HG03159 (cell line): ENCODE measurements at regions not wholly inside any gene's neighbourhood (a gene's known extent, or its start where the extent isn't known, plus 50 kb on each side); places are given as distances from the start of the nearest gene placed in this dataset.

Experiments used
- ATAC-seq: cut with Tn5 transposase; IDR thresholded peaks from one replicate; pipeline ENCODE4 v1.9.1; 2021; ENCODE audit warnings: mild to moderate bottlenecking, moderate library complexity; ENCODE audit not compliant: unreplicated experiment

DNA sequence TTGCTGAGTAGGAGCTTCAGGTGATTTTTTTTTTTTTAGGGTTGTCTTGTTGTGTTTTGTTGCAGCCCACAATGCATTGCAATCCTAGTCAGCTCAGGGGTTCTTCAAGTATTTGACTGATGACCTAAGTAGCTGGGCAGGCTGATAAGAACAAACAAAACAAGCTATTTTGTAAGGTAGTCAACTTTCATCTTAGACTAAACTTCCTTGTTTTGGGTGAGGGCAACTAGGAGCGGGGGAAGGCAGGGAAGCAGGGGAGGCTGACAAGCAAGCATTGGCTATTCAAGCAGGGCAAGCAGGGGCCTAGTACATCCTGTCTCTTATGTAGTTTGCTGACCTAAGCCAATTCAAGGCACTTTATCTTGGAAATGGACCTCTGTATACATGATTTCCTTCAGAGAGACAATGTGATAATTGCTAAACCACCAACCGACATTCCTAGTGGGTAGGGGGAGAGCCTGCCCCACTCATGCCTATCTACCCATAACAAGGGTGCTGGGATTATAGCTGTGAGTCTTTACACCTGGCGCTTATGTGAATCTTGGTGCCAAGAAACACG is 163.3 kb upstream of the PRKCQ start:
- no peak for ATAC-seq

DNA sequence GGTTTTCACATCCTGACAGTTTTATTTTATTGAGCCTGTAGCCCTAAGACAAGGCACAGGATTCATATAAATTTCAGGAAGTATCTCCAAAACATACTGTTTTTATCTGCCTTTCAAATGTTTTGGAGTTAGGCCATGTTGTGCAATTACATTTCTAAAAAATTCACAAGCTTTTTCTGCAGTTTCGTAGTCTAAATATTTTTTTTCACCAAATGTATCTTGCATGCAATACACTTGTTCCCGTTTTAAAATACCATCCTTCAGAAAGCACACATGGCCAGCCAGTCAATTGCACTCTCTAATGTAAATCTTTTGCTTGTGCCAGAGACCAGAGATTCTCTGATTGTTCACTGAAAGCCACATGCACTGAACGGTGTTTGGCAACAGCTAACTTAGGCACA is 161.5 kb upstream of the PRKCQ start:
- ATAC-seq = no peak

DNA sequence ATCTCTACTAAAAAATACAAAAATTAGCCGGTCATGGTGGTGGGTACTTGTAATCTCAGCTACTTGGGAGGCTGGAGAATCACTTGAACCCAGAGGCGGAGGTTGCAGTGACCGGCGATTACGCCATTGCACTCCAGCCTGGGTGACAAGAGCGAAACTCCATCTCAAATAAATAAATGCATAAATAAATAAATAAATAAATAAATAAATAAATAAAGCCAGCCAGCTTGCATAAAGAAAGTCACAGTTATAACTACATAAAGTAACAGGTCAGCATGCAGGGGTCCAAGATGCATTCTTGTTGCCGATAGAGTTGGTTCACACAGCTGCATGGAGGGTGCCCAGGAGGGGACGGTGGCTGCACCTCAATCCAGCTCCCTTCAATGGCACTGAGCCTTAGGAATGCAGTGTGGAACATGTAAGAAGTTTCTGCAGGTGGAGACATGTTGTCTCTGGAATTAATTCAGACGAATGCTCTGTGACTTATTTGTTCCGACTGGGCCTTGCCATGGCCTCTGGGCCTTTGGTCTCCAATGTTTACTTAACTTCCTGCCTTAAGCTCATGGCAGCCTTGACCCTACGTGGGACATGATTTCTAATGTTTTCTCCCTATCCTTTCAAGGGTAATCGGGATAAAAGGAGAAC is 159.6 kb upstream of the PRKCQ start:
- no peak for ATAC-seq

DNA sequence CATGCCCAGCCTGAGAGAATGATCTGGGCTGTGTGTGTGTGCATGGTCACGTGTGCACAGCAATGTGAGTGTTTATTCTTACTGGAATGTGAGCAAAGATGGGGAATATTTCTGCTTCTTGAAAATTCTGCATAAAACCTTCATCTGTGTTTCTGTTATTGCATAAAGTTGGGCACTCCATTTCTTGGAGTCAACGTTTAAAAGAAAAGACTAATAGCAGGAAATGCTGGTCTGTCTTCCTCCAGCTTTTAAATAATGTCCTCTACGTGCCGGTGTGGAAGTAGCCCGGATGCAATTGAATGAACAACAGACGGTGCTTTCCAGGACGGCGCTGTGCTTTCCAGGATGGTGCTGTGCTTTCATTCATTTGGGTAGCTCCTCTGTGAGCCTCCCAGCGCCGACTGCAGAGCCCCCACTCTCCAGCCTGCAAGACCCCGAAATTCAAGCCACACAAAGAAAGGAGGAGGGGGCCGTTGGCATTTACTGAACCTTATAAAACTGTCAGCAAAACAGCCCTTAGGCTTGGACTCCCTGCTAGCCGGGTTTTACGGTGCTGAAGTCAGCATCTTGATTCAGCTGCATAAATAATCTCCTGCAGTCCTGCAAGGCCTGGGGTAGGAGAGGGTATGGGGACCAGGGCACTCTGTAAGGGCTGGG is 158.2 kb upstream of the PRKCQ start:
- no peak for ATAC-seq

DNA sequence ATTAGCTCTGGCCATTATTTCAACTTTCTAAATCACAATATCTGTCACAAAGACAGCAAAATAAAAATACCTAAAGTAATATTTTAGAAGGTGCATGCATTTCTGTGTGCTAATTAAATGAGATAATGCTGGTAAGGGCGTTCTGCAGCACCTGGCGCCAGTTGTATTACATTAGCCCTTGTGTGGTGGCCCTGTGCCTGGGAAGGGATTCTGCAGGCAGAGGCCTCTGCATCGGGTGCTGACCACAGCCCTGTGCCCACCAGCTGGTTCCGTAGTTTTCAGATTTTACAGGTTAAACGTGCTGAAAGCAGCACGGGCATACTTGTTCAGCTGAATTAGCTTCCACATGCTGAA is 157.7 kb upstream of the PRKCQ start:
- ATAC-seq = no peak

DNA sequence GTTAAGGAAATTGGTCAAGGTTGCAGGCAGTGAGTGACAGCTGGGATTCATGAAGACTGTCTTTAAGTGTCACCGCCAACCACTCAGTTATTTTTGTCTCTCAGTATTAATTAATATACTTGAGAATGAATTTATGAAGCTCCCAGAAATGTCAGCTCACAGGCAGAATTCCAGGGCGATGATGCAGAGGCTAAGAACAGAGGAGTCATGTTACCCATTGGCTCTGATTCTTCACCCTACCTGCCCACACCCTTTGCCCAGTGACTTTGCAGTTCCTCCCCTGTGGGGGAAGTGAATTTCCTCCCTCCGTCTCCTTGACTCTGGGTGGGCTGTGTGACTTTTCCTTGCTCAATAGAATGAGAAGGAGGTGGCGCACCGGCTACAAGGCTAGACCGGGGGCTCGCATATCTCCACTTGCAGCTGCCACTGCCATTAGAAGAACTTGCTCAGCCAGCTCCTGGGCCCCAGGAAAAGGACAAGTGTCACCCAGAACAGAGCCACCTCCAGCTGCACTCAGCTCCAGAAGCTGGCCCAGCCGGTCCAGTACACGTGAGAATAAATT is 157.1 kb upstream of the PRKCQ start:
- ATAC-seq = no peak

DNA sequence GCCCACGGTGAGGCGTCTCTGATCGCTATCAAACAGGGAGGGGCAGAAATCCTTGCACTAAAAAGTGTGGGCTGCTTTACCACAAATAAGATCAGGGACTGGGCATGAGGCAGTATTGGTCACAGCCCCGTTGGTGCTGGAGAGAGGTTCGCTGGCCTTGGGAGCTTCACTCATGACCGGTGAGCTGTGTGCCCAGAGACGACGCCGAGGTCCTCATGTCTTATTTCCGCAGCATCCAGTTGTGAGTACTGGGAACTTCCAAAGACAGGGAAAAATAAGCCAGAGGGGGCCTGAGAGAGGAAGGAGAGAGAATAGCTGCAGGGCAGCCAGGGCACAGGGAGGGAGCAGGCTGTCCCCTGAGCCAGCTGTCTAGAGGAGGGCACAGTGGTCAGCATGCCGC is 154.2 kb upstream of the PRKCQ start:
- no peak for ATAC-seq

DNA sequence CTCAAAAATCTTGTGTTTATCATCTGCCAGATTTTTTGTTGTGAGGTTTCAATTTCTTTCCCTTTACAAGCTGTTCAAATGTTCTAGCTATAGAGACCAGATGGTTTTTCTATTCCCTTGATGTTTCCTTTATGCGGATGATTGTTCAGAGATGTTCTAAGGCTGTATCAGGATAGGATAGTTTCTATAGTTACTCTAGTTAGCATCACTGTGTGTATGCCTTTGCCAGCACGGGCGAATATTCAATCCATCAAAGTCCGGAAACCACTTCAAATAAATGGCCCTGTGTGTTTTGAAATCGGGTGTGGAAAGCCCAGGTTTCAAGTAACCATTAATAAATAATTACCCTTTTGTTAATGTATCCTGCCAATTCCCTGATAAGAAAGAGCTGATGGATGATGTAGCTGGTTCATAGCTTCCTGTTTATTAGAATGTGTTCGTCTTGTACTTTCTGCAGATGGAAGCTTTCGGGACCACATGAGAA is 149.8 kb upstream of the PRKCQ start:
- ATAC-seq = no peak

DNA sequence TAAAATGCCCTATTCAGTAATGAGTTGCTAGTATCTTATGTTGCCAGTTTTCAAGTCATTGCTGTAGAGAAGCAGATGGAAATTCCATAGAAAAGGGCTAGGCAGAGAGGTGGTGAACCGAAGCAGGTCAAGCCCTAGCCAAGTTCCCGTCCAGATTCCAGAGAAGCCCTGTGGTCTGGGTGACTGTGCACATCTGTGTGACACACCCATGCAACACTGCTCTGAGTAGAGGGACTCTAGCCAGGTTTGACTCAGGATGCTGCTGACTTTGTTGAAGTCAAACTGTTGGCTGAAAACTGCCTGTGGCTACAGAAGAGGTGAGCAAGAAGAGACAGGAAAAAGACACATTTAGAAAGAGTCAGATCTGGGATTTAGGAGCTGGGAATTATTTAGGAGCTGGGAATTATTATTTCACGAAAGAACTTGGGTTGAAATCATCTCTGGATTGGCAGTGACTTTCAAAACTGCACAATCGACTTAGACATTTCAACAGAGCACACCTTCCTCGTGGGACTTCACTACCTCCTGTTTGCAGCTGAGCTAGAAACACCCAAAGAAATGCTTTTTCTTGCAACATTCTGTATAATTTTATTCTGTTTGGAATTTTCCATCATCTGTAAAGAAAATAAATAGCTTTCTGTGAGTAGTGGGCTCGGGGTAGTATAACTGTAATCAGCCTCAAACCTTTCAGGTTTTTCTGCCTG is 149.1 kb upstream of the PRKCQ start:
- ATAC-seq = no peak

DNA sequence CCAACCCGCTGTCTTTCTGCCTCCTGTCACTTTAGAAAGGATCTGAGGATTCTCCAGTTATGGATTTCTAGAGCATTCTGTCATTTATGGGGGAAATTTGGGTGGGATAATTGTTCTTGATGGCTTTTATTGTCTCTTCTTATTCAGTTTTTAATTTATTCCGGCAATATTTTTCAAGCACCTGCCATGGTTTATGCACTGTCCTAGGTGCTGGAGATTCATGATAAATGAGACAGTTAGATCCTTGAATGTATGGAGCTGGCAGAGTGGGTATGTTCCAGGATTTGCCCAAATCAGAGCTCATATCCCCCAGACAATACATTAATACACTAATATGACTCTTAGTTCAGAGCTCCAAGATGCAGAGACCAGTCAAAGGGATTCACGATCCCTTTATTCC is 146.8 kb upstream of the PRKCQ start:
- ATAC-seq = no peak

DNA sequence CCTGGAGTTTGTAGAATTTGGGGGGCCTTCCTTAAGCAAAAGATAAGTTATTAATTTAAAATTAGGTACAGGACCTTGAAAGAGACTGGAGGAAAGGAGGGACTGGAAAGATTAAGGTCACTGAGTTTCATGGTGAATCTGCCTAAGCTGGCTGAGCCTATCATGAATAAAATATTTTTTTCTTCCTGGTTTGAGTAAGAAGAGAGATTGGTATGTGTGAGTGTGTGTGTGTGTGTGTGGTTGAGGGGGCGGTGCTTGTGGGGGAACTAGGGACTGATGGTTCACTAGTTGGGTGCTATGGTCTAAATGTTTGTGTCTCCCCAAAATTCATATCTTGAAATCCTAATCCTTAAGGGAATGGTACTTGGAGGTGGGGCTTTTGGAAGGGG is 142.5 kb upstream of the PRKCQ start:
- ATAC-seq = no peak

DNA sequence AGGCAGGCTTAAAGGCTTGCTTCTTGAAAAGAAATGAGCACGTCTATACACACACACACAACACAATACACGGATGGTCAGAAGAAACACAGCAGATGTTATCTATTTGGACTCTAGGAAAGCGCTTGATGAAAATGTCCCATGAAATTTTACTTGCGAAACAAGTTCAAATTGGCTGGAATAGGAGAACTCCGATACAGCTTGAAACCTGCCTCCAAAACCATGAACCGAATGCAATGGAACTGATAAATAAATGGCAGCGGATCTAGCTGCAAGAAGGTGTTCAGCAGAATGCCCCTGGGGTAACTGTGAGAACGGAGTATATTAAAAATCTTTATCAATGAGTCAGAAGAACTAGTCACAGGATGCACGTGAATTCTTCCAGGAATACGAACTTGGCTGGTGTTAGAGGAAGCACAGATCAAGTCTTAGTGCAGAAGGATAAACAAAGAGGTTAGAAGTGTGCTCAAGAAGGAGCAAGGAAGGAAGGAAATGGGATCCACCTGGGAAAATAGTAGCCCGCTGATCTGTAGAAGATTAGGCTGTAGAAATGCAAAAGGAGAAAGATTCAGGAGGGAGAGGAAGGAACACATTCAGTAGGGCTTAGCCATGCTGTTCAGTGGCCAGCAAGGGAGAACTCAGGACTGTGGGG is 142.0 kb upstream of the PRKCQ start:
- no peak for ATAC-seq

DNA sequence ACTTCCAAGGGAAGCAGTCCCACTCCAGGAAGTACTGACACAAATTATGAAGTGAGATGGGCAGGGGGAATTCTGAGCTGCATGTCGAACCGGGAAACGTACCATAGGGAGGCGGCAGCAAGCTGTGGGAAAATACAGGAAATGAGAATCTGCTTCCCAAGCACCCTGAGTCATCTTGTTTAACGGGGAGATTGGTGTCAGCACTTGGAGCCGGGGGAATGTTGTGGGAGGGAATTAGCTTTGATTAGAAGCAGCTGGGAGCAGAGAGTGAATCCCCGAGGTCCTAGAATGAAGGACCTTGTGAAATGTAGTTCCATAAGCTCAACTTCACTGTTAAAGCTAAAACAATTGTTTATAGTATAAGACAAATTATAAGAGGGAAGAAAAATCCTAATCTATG is 141.4 kb upstream of the PRKCQ start:
- no peak for ATAC-seq

DNA sequence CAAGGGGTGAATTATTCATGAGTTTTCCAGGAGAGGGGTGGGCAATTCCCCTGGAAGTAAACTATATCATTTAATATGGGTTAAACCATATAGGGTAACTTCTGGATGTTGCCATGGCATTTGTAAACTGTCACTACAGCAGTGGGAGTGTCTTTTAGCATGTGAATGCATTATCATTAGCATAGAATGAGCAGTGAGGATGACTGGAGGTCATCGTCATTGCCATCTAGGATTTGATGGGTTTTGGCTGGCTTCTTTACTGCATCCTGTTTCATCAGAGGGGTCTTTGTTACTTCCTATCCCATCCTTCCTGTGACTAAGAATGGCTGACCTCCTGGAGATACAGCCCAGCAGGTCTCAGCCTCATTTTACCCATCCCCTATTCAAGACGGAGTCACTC is 139.5 kb upstream of the PRKCQ start:
- ATAC-seq = no peak

DNA sequence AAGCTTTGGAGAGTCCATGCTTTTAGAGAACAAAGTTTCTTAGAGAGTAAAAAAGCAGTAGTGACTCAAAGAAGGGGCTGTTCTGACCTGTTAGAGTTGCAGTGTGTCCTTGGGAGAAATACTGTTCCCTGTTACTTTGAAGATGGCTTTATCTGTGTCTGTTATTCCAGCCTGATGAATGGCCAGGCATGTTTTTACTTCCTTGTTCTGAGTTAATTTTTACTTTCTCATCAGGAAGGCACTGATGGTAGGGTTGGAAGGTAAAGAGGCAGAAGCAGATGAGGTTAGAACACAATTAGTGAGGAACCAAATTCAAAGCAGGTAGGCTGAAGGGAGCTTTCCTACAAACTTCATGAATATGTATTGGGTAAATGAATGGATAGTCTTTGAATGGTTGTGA is 138.5 kb upstream of the PRKCQ start:
- ATAC-seq = no peak

DNA sequence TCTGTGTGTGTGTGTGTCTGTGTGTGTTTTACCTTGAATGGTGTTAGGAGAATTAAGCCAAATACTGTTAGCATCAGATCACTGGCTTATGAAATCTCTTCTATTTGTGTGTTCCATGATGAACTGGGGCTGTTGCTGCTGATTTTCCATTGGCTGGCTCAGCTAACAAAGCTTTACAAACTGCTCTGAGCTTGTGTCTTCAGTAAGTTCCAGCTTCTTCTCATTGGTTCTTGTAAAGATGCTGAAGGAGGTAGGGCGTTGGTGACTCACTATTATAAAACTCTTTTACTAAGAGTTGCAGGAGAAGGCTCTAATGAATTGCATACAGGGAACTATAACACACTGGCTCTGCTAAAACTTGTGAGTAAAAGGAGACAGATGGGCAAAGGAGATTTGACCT is 136.4 kb upstream of the PRKCQ start:
- ATAC-seq = no peak

DNA sequence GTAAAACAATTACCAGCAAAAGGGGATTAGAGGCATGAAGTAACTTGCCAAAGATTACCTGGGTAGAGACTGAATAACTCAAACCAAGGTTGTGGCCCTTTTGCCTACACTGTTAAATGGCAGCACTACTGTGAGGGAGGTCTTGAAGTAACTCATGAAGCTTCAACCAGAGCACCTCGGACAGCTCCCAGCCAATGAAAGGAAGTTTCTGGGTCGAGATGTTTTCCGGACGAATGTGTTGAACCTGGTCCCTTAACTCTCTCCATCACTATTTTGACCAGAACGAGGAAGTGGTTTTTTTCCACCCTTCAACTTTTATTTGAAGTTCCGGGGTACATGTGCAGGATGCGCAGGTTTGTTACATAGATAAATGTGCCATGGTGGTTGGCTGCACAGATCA is 133.6 kb upstream of the PRKCQ start:
- ATAC-seq = no peak

DNA sequence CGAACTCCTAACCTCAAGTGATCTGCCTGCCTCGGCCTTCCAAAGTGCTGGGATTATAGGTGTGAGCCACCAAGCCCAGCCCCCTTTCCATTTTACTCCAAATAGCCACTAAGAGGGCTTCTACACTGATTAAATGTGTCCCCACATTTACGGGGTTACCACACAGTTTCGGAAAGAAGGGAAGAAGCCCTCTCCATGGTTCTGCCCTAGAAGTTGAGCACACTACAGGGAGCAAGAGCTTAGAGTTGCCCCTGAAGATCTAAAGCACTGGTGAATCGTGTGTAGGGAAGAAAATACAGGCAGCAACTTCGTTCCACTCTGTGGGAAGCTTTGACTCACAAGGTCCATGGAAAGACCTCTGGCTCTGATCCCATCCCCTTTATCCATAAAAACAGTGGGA is 133.0 kb upstream of the PRKCQ start:
- ATAC-seq = no peak

DNA sequence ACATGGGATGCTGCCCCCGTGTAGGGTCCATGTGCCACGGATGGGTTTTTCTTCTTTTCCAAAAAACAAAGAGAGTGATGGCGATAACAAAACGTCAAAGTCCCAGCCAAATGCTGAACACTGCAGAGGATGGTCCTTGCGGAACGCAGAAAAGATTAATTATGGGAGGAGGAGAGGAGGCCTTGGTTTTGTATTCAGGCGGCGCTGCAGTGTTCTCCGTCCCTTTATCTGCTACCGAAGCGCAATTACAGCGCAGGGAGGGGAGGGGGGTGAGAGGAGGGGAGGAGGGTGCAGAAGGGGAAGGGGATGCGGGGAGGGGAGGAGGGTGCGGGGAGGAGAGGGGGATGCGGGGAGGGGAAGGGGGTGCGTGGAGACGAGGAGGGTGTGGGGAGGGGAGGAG is 131.8 kb upstream of the PRKCQ start:
- no peak for ATAC-seq

DNA sequence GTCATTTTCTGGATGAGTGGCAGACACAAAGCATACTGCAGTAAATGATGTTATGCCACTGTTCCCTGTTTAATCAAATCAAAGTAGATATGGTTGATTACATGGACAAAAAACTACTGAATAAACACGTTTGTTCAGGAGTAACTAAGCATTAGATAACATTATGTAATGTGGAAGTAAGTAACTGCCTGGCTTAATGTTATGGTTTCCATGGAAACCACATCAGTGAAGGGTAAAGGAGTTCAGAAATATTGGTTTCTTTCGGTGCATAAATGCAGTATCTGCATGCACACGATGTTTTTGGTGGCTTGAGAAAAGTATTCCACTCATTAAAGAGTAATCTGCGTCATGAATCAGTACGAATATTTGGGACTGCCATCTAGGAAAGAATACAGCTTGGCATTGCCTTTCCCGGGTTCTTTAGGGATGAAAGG is 131.3 kb upstream of the PRKCQ start:
- no peak for ATAC-seq

DNA sequence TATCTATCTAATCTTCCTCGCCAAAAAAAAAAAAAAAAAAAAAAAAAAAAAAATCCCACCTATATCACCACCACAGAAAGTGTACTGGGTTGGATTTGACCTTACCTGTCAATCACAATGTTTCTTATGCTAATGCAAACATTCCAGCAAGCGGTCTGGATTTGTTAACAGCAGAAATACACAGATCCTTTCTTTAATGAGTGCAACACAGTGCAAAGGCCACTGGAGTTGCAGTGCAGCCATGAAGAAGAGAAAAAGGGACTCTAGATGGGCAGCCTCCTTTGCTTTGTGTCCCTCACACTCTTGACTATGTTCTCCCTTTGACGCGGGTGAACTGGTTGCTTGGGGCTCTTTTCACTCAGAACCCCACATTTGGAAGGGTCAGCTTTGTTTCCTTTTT is 127.3 kb upstream of the PRKCQ start:
- no peak for ATAC-seq
